HG03103 (cell line): ENCODE measurements at regions not wholly inside any gene's neighbourhood (a gene's known extent, or its start where the extent isn't known, plus 50 kb on each side); places are given as distances from the start of the nearest gene placed in this dataset.
"Not testable (repeated sequence)": the region's sequence is repeated elsewhere in the genome, so short reads cannot be mapped to it uniquely, and the experiment has no call there.

Experiments
- ATAC-seq: cut with Tn5 transposase; IDR thresholded peaks from one replicate; pipeline ENCODE4 v1.9.1; 2021; ENCODE audit warnings: low read depth; ENCODE audit not compliant: unreplicated experiment

GRCh38 chr2:237238249-237238648 lies 152.6 kb downstream of the COPS8 start:
- no peak for ATAC-seq

GRCh38 chr2:237240252-237240651 lies 154.6 kb downstream of the COPS8 start:
- ATAC-seq, result no peak

GRCh38 chr2:237240868-237241267 lies 155.2 kb downstream of the COPS8 start:
- ATAC-seq, result not testable (repeated sequence)

- ATAC-seq, result no peak
Observed at GRCh38 chr2:237242091-237242536, 156.4 kb downstream of the COPS8 start.

- ATAC-seq, result no peak
Observed at GRCh38 chr2:237243487-237243886, 157.8 kb downstream of the COPS8 start.

- ATAC-seq, result no peak
Observed at GRCh38 chr2:237244178-237244577, 158.5 kb downstream of the COPS8 start.

GRCh38 chr2:237244976-237245646 lies 159.4 kb downstream of the COPS8 start:
- no peak for ATAC-seq

- ATAC-seq, result no peak
Observed at GRCh38 chr2:237250599-237250998, 163.4 kb downstream of the COL6A3 start.

GRCh38 chr2:237251986-237252385 lies 162.0 kb downstream of the COL6A3 start:
- ATAC-seq, result no peak

GRCh38 chr2:237253046-237253702 lies 160.8 kb downstream of the COL6A3 start:
- no peak for ATAC-seq

- ATAC-seq, result no peak
Observed at GRCh38 chr2:237254369-237254861, 159.5 kb downstream of the COL6A3 start.

- ATAC-seq, result no peak
Observed at GRCh38 chr2:237254911-237255578, 158.9 kb downstream of the COL6A3 start.

GRCh38 chr2:237256887-237257286 lies 157.1 kb downstream of the COL6A3 start:
- no peak for ATAC-seq

- ATAC-seq, result no peak
Observed at GRCh38 chr2:237257471-237257951, 156.5 kb downstream of the COL6A3 start.

GRCh38 chr2:237258116-237258515 lies 155.8 kb downstream of the COL6A3 start:
- no peak for ATAC-seq

GRCh38 chr2:237258615-237259014 lies 155.3 kb downstream of the COL6A3 start:
- ATAC-seq, result no peak

GRCh38 chr2:237259201-237259600 lies 154.8 kb downstream of the COL6A3 start:
- ATAC-seq, result no peak

- ATAC-seq, result no peak
Observed at GRCh38 chr2:237260039-237260620, 153.8 kb downstream of the COL6A3 start.

- ATAC-seq, result no peak
Observed at GRCh38 chr2:237260686-237261085, 153.3 kb downstream of the COL6A3 start.

GRCh38 chr2:237261327-237261726 lies 152.6 kb downstream of the COL6A3 start:
- ATAC-seq, result no peak
